Vagina (tissue), 2 donors: ENCODE measurements at regions not wholly inside any gene's neighbourhood (a gene's known extent, or its start where the extent isn't known, plus 50 kb on each side); places are given as distances from the start of the nearest gene placed in this dataset.

Experiments
- POLR2A ChIP-seq, 2 donors: fragments of 450-650 bp; IDR thresholded peaks; one replicate each; pipeline ENCODE4 v1.6.1; 2017; ENCODE audit warnings: antibody characterized with exemption in 2 of 2, mild to moderate bottlenecking in 2 of 2, moderate library complexity in 2 of 2
- POLR2AphosphoS5 ChIP-seq, 2 donors: sonication (generic); formaldehyde crosslinking; IDR thresholded peaks; one replicate each; pipeline ENCODE4 v1.9.0; 2017; ENCODE audit warnings: antibody characterized with exemption in 2 of 2, mild to moderate bottlenecking in 2 of 2, low read depth in 1 of 2; ENCODE audit not compliant: insufficient read depth in 1 of 2
- TF ChIP-seq, protein P1 (sequence below), 3 experiments: fragments of 450-650 bp in 2 of 3; fragments of 200-600 bp in 1 of 3; sonication (generic) in 1 of 3; IDR thresholded peaks; one replicate each; pipeline ENCODE4 v1.5.1; 2017 to 2019; ENCODE audit warnings: antibody characterized with exemption in 3 of 3, mild to moderate bottlenecking in 2 of 3, moderate library complexity in 2 of 3

DNA sequence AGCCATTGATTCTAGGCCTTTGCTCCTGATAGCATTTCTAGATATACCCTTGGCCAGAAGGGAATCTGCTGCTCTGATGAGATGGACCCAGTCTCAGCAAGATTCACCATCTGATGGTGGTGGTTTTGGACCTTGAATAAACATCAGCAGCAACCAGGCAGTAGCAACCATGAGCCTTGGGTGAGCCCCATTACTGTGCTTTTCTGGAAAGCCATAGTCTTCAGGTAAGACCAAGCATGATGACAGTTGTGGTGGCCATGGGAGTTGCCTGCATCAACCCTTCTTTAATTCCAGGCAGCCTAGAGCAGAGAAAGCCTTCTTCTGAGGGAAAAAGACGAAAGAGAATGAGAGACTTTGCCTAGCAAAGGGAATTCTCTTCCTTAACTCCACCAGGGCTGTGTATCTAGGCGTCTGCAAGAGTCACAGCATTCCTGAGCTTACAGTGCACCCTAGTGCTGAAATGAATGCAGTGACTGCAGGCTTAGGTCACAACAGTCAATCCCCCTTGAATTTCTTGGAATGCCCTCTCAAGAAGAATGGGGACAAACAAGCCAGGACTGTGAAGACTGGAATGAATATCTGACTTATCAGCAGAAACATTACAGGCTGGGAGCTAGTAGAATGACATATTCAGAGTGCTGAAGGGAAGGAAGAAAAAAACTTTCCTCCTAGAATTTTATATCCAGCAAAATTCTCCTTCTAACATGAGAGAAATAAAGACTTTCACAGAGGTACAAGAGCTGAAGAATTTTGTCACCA lies 942.4 kb upstream of the PCDH20 start:
- TF ChIP-seq, protein P1, sequence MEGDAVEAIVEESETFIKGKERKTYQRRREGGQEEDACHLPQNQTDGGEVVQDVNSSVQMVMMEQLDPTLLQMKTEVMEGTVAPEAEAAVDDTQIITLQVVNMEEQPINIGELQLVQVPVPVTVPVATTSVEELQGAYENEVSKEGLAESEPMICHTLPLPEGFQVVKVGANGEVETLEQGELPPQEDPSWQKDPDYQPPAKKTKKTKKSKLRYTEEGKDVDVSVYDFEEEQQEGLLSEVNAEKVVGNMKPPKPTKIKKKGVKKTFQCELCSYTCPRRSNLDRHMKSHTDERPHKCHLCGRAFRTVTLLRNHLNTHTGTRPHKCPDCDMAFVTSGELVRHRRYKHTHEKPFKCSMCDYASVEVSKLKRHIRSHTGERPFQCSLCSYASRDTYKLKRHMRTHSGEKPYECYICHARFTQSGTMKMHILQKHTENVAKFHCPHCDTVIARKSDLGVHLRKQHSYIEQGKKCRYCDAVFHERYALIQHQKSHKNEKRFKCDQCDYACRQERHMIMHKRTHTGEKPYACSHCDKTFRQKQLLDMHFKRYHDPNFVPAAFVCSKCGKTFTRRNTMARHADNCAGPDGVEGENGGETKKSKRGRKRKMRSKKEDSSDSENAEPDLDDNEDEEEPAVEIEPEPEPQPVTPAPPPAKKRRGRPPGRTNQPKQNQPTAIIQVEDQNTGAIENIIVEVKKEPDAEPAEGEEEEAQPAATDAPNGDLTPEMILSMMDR (IDR thresholded peaks at IDR 0.05): no peak
- no peak for TF ChIP-seq POLR2A (IDR thresholded peaks at IDR 0.05)
- no peak for TF ChIP-seq POLR2AphosphoS5 (IDR thresholded peaks at IDR 0.05; ENCODE audit: insufficient read depth in 1 of 2, low read depth in 1 of 2)
